ENCODE measurements at regions not wholly inside any gene's neighbourhood (a gene's known extent, or its start where the extent isn't known, plus 50 kb on each side); places are given as distances from the start of the nearest gene placed in this dataset.

DNA sequence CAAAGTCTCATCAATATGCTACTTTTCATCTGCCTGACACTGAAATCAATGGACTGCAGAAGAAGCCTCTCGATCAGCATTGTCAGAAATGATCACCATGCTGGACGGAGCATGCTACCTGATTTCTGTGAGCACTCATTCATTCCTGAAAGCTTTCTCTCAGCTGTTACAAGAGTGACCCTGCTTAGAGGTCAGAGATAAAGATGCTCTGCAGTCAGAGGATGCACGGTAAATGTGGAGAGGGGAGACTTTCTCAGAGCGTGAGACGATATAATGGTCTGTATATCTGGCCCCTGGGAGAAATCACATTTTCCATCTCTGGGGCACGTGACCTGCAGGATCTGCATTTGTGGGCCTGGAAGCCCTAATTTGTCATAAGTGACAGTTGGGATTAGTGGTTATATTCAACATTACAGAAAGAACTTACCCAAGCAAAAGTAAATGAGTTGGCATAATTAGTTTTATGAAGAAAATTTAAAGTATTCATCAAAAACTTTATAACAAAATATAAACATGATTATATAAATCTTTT, 125.6 kb upstream of the TTC29 start:
- TF ChIP-seq EP300 (IDR thresholded peaks at IDR 0.05) = no peak
- TF ChIP-seq, protein P1, sequence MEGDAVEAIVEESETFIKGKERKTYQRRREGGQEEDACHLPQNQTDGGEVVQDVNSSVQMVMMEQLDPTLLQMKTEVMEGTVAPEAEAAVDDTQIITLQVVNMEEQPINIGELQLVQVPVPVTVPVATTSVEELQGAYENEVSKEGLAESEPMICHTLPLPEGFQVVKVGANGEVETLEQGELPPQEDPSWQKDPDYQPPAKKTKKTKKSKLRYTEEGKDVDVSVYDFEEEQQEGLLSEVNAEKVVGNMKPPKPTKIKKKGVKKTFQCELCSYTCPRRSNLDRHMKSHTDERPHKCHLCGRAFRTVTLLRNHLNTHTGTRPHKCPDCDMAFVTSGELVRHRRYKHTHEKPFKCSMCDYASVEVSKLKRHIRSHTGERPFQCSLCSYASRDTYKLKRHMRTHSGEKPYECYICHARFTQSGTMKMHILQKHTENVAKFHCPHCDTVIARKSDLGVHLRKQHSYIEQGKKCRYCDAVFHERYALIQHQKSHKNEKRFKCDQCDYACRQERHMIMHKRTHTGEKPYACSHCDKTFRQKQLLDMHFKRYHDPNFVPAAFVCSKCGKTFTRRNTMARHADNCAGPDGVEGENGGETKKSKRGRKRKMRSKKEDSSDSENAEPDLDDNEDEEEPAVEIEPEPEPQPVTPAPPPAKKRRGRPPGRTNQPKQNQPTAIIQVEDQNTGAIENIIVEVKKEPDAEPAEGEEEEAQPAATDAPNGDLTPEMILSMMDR (IDR thresholded peaks at IDR 0.05) = no peak
